A549 (cell line): ENCODE measurements at regions not wholly inside any gene's neighbourhood (a gene's known extent, or its start where the extent isn't known, plus 50 kb on each side); places are given as distances from the start of the nearest gene placed in this dataset.

ENCODE experiments used
- CEBPB ChIP-seq, 2 experiments: fragments of >200 bp in 1 of 2; sonication (Bioruptor Twin) in 1 of 2; formaldehyde crosslinking in 1 of 2; IDR thresholded peaks; 2 replicates each; pipeline ENCODE4 v1.6.1; 2012 to 2016
- MYC ChIP-seq: IDR thresholded peaks from 2 replicates; pipeline ENCODE4 v1.6.1; 2012; ENCODE audit warnings: mild to moderate bottlenecking, inconsistent platforms, low read length, improper control_type of control experiment, borderline replicate concordance
- SREBF2 ChIP-seq: fragments of 450-650 bp; IDR thresholded peaks from 2 replicates; pipeline ENCODE4 v1.6.1; 2014; ENCODE audit warnings: mild to moderate bottlenecking, moderate library complexity
- TF ChIP-seq, protein P1 (sequence below): fragments of >200 bp; sonication (Bioruptor Twin); formaldehyde crosslinking; IDR thresholded peaks from 3 replicates; pipeline ENCODE4 v1.5.1; 2016

- TF ChIP-seq CEBPB (IDR thresholded peaks at IDR 0.05) (no peak), SREBF2 (no peak), MYC (no peak)
- TF ChIP-seq, protein P1, sequence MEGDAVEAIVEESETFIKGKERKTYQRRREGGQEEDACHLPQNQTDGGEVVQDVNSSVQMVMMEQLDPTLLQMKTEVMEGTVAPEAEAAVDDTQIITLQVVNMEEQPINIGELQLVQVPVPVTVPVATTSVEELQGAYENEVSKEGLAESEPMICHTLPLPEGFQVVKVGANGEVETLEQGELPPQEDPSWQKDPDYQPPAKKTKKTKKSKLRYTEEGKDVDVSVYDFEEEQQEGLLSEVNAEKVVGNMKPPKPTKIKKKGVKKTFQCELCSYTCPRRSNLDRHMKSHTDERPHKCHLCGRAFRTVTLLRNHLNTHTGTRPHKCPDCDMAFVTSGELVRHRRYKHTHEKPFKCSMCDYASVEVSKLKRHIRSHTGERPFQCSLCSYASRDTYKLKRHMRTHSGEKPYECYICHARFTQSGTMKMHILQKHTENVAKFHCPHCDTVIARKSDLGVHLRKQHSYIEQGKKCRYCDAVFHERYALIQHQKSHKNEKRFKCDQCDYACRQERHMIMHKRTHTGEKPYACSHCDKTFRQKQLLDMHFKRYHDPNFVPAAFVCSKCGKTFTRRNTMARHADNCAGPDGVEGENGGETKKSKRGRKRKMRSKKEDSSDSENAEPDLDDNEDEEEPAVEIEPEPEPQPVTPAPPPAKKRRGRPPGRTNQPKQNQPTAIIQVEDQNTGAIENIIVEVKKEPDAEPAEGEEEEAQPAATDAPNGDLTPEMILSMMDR, result no peak
These were observed 69.8 kb upstream of the CTXND1 start for GRCh38 chr15:80321853-80322252.
